ENCODE measurements at regions not wholly inside any gene's neighbourhood (a gene's known extent, or its start where the extent isn't known, plus 50 kb on each side); places are given as distances from the start of the nearest gene placed in this dataset.

- intact Hi-C loops (cut with DNase I): no loop called here
- no peak for DNase-seq
- Histone ChIP-seq H3K4me1 (no peaks in the 10 kb centered on the region), H3K4me3 (no peak overlapping the region), H3K9me3 (no peaks in the 10 kb centered on the region), H3K27me3 (no peaks in the 10 kb centered on the region), H3K27ac (no peak overlapping the region), H3K36me3 (no peaks in the 10 kb centered on the region)
- TF ChIP-seq CTCF (IDR thresholded peaks at IDR 0.05) (no peak), POLR2A (IDR thresholded peaks at IDR 0.05) (no peak)
- ATAC-seq: no peak
Measured at GRCh38 chr3:104612218-104612617, 754.5 kb upstream of the ALCAM start.

GRCh38 chr3:104614564-104614963 is 752.1 kb upstream of the ALCAM start:
- intact Hi-C loops (cut with DNase I): no loop called here
- TF ChIP-seq CTCF (IDR thresholded peaks at IDR 0.05) (no peak), POLR2A (IDR thresholded peaks at IDR 0.05) (no peak)
- Histone ChIP-seq H3K4me1 (no peaks in the 10 kb centered on the region), H3K4me3 (no peak overlapping the region), H3K9me3 (no peaks in the 10 kb centered on the region), H3K27me3 (no peaks in the 10 kb centered on the region), H3K36me3 (no peaks in the 10 kb centered on the region), H3K27ac (no peak overlapping the region)
- DNase-seq (no peak), ATAC-seq (no peak)
- WGBS, 4 donors: 77 to 88% (median 83%) methylated on average over 2 of the region's 2 CpGs

- Histone ChIP-seq H3K4me3 (no peak overlapping the region), H3K27me3 (no peaks in the 10 kb centered on the region), H3K4me1 (no peaks in the 10 kb centered on the region), H3K36me3 (no peaks in the 10 kb centered on the region), H3K27ac (no peak overlapping the region), H3K9me3 (no peaks in the 10 kb centered on the region)
- WGBS, 4 donors: 57 to 64% (median 63%) methylated on average over 6 of the region's 6 CpGs
- TF ChIP-seq CTCF (IDR thresholded peaks at IDR 0.05) (peak; percentile 18 to 53 (median 42)), POLR2A (IDR thresholded peaks at IDR 0.05) (no peak)
- DNase-seq: no peak
- intact Hi-C loops (cut with DNase I): loop anchor here in 3 of 10 donors (5.0 to 10.0 kb wide), 2 partner anchors 737 to 739 kb away; partner anchors contain the start of gene ALCAM (in 3 of the 3)
- ATAC-seq: no peak
Measured at GRCh38 chr3:104628185-104628789, 738.4 kb upstream of the ALCAM start.

- H3K9me3 ChIP-seq: no peaks in the 10 kb centered on the region
- DNase-seq (no peak), ATAC-seq (no peak)
- no peak overlapping the region for H3K4me3 ChIP-seq
- no peak for TF ChIP-seq POLR2A (IDR thresholded peaks at IDR 0.05)
- TF ChIP-seq CTCF (IDR thresholded peaks at IDR 0.05): no peak
- H3K4me1 ChIP-seq: no peaks in the 10 kb centered on the region
- intact Hi-C loops (cut with DNase I): loop anchor here in 3 of 10 donors (5.0 to 10.0 kb wide), 2 partner anchors 736 to 738 kb away; partner anchors contain the start of gene ALCAM (in 3 of the 3)
- no peaks in the 10 kb centered on the region for H3K27me3 ChIP-seq
- H3K27ac ChIP-seq: no peak overlapping the region
- H3K36me3 ChIP-seq: no peaks in the 10 kb centered on the region
- 32 to 91% (median 65%) methylated on average over 1 of the region's 1 CpG for WGBS, 4 donors
Measured at GRCh38 chr3:104629038-104629437, 737.7 kb upstream of the ALCAM start.
